ENCODE measurements at regions not wholly inside any gene's neighbourhood (a gene's known extent, or its start where the extent isn't known, plus 50 kb on each side); places are given as distances from the start of the nearest gene placed in this dataset.

DNA sequence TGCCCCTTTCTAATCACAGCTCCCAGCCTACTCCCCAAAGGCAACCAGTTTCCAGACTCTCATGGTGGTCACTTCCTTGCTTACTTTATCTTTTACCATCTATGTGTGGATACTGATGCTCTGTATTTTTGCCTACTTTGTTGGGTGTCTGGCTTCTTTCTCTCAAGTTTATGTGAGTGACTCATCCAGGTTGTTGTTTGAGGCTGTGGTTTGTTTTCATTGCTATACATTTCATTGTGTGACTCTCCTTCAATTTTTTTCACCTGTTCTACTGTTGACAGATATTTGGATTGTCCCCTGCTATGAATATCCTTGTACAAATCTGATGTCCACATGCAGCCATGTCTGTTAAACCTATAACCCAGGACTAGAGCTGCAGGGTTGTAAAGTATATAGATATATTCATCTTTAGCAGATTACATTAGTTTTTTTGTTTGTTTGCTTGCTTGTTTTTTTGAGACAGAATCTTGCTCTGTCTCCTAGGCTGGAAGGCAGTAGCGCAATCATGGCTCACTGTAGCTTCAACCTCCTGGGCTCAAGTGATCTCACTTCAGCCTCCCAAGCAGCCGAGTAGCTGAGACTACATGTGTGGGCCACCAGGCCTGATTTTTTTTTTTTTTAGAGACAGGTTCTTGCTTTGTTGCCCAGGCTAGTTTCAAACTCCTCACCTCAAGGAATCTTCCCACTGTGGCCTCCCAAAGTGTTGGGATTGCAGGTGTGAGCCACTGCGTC is 72.9 kb upstream of the EEF1E1 start:
- TF ChIP-seq, protein P1, sequence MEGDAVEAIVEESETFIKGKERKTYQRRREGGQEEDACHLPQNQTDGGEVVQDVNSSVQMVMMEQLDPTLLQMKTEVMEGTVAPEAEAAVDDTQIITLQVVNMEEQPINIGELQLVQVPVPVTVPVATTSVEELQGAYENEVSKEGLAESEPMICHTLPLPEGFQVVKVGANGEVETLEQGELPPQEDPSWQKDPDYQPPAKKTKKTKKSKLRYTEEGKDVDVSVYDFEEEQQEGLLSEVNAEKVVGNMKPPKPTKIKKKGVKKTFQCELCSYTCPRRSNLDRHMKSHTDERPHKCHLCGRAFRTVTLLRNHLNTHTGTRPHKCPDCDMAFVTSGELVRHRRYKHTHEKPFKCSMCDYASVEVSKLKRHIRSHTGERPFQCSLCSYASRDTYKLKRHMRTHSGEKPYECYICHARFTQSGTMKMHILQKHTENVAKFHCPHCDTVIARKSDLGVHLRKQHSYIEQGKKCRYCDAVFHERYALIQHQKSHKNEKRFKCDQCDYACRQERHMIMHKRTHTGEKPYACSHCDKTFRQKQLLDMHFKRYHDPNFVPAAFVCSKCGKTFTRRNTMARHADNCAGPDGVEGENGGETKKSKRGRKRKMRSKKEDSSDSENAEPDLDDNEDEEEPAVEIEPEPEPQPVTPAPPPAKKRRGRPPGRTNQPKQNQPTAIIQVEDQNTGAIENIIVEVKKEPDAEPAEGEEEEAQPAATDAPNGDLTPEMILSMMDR (IDR thresholded peaks at IDR 0.05 in 4 of 5, conservative IDR thresholded peaks at IDR 0.05 in 1 of 5): no peak
- no peak for TF ChIP-seq POLR2A (IDR thresholded peaks at IDR 0.05)
